ENCODE measurements at regions not wholly inside any gene's neighbourhood (a gene's known extent, or its start where the extent isn't known, plus 50 kb on each side); places are given as distances from the start of the nearest gene placed in this dataset.

DNA sequence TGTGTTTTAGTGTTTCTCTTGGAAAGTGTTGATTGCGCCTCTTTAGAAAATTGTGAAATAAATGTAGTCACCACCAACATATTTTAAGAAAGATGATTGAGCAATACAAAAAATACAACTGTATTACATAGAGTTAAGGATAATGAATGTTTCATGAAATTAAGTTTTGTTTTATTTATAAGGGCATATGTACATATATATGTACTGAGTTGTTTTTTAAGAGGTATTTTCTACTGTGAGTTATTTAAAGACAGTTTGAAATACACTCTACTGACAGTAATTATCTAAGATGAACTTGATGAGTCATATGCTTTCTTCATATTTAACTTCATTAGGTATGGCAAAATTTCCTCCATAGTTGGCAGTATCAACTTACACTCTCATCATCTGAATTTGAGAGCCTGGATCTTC is 411.7 kb downstream of the HS3ST3B1 start:
- TF ChIP-seq, protein P1, sequence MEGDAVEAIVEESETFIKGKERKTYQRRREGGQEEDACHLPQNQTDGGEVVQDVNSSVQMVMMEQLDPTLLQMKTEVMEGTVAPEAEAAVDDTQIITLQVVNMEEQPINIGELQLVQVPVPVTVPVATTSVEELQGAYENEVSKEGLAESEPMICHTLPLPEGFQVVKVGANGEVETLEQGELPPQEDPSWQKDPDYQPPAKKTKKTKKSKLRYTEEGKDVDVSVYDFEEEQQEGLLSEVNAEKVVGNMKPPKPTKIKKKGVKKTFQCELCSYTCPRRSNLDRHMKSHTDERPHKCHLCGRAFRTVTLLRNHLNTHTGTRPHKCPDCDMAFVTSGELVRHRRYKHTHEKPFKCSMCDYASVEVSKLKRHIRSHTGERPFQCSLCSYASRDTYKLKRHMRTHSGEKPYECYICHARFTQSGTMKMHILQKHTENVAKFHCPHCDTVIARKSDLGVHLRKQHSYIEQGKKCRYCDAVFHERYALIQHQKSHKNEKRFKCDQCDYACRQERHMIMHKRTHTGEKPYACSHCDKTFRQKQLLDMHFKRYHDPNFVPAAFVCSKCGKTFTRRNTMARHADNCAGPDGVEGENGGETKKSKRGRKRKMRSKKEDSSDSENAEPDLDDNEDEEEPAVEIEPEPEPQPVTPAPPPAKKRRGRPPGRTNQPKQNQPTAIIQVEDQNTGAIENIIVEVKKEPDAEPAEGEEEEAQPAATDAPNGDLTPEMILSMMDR (IDR thresholded peaks at IDR 0.05): no peak
- TF ChIP-seq POLR2A (IDR thresholded peaks at IDR 0.05): no peak
